ENCODE measurements at regions not wholly inside any gene's neighbourhood (a gene's known extent, or its start where the extent isn't known, plus 50 kb on each side); places are given as distances from the start of the nearest gene placed in this dataset.

GRCh38 chr14:75333606-75334548, 55.2 kb downstream of the FOS start:
- TF ChIP-seq EZH2phosphoT487 (IDR thresholded peaks at IDR 0.05; ENCODE audit: borderline replicate concordance, low read length) (no peak), CTCF (IDR thresholded peaks at IDR 0.05; ENCODE audit: low read depth, low read length, poor library complexity, severe bottlenecking) (no peak)
